GM12878 (cell line): ENCODE measurements at regions not wholly inside any gene's neighbourhood (a gene's known extent, or its start where the extent isn't known, plus 50 kb on each side); places are given as distances from the start of the nearest gene placed in this dataset.

Source experiments
- ATAC-seq: fragments of 200-7000 bp; cut with Tn5 transposase; 3 replicates; pipeline ENCODE4 v1.9.1; 2020; ENCODE audit warnings: mild to moderate bottlenecking, moderate library complexity
- BruUV-seq: library from RNA; stranded (reverse); fragments of 400-500 nt; replicated peaks from 2 replicates; lab custom pipeline; 2021; lab: Mats Ljungman, UMichigan
- CTCF ChIA-PET: fragments of 300-600 bp; sonication (Branson Sonifier 250); formaldehyde crosslinking; extraction: SDS; loops from one replicate; lab custom pipeline; 2021; ENCODE audit warnings: inconsistent platforms; lab: Yijun Ruan, JAX
- POLR2A ChIA-PET: fragments of 350-600 bp; formaldehyde crosslinking; extraction: SDS; loops from one replicate; lab custom pipeline; 2021; ENCODE audit warnings: inconsistent platforms; lab: Charles Lee
- RAD21 ChIA-PET: fragments of 300-600 bp; sonication (Branson Sonifier 250); formaldehyde crosslinking; loops from one replicate; lab custom pipeline; 2023; ENCODE audit warnings: antibody characterized with exemption; ENCODE audit not compliant: unreplicated experiment; lab: Charles Lee
- SMC1A ChIA-PET: fragments of 300-600 bp; sonication (Branson Sonifier 250); formaldehyde crosslinking; loops from one replicate; lab custom pipeline; 2023; ENCODE audit not compliant: unreplicated experiment, uncharacterized antibody; lab: Charles Lee
- DNase-seq: peaks from one replicate; pipeline ENCODE4 v3.0.0-alpha.2; 2011; ENCODE audit warnings: low read depth, low spot score
- FAIRE-seq: peaks from 3 replicates; lab custom pipeline; 2011; peaks lifted over from hg19 to GRCh38; lab: Jason Lieb, UNC
- H2AFZ ChIP-seq: 2 replicates; pipeline ENCODE4 v1.6.0; 2011; ENCODE audit warnings: low read depth, low read length, control low read depth; ENCODE audit not compliant: control insufficient read depth
- H3K27ac ChIP-seq: 2 replicates; pipeline ENCODE4 v1.5.1; 2011; ENCODE audit warnings: control low read depth; ENCODE audit not compliant: control insufficient read depth, insufficient read depth
- H3K27me3 ChIP-seq, 2 experiments: replicated peaks in 1 of 2; 2 replicates each; pipeline versions ENCODE4 v1.6.0 to v1.6.1; 2011; ENCODE audit warnings: low read length in 1 of 2; ENCODE audit not compliant: control insufficient read depth in 2 of 2, insufficient read depth in 2 of 2
- H3K36me3 ChIP-seq, 2 experiments: 2 replicates each; pipeline ENCODE4 v1.5.1; 2011; ENCODE audit warnings: low read length in 1 of 2; ENCODE audit not compliant: control insufficient read depth in 2 of 2, insufficient read depth in 2 of 2
- H3K4me1 ChIP-seq: 2 replicates; pipeline ENCODE4 v1.6.1; 2011; ENCODE audit warnings: mild to moderate bottlenecking, low read length, moderate library complexity, mixed read lengths; ENCODE audit not compliant: control insufficient read depth, insufficient read depth
- H3K4me2 ChIP-seq: 2 replicates; pipeline ENCODE4 v1.6.0; 2011; ENCODE audit warnings: control low read depth; ENCODE audit not compliant: control insufficient read depth, insufficient read depth
- H3K4me3 ChIP-seq: fragments of 200-600 bp; sonication (generic); 2 replicates; pipeline ENCODE4 v1.5.1; 2016
- H3K79me2 ChIP-seq: 2 replicates; pipeline ENCODE4 v1.6.0; 2011; ENCODE audit warnings: low read length; ENCODE audit not compliant: control insufficient read depth, insufficient read depth
- H3K9ac ChIP-seq: 2 replicates; pipeline ENCODE4 v1.8.0; 2011; ENCODE audit warnings: low read length, control low read depth, mixed read lengths; ENCODE audit not compliant: control insufficient read depth, insufficient read depth
- H3K9me3 ChIP-seq: replicated peaks from 3 replicates; pipeline ENCODE4 v1.5.1; 2011; ENCODE audit warnings: mild to moderate bottlenecking, low read length; ENCODE audit not compliant: control insufficient read depth, insufficient read depth
- H4K20me1 ChIP-seq: 2 replicates; pipeline ENCODE4 v1.6.0; 2011; ENCODE audit not compliant: control insufficient read depth, insufficient read depth
- EZH2 ChIP-seq: IDR thresholded peaks from 2 replicates; pipeline ENCODE4 v1.6.1; 2012; ENCODE audit warnings: low read depth, mild to moderate bottlenecking, control low read depth, inconsistent platforms, low read length, borderline replicate concordance; ENCODE audit not compliant: control insufficient read depth
- MAX ChIP-seq: IDR thresholded peaks from 2 replicates; pipeline ENCODE4 v1.6.1; 2012; ENCODE audit warnings: low read depth, low read length, improper control_type of control experiment
- ZBED1 ChIP-seq: IDR thresholded peaks from 2 replicates; pipeline ENCODE4 v1.6.1; 2016; ENCODE audit warnings: borderline replicate concordance
- ZNF384 ChIP-seq: IDR thresholded peaks from 2 replicates; pipeline ENCODE4 v1.6.1; 2012; ENCODE audit warnings: low read depth, mild to moderate bottlenecking, low read length, improper control_type of control experiment, borderline replicate concordance
- WGBS: methylation state at CpG from one replicate; pipeline ENCODE4 v1.1.6; 2016; ENCODE audit warnings: low lambda C conversion rate; ENCODE audit not compliant: insufficient replicate concordance, insufficient coverage; ENCODE audit errors: missing lambda C conversion rate; 5-methylcytosine and 5-hydroxymethylcytosine counted together
- in situ Hi-C: fragments of 300-500 bp; cut with MboI; formaldehyde crosslinking; loops from 9 replicates; pipeline ENCODE4 v1.14.3; 2018; ENCODE audit warnings: mixed read lengths
- intact Hi-C: fragments of 100-400 bp; cut with micrococcal nuclease; formaldehyde crosslinking; loops from one replicate; pipeline ENCODE4 v1.14.2; 2022; ENCODE audit not compliant: unreplicated experiment

- ChIA-PET CTCF (interaction anchor here (0.6 kb wide), 2 partner anchors 9 to 74 kb away, joined by 3 read pairs; no protein-coding TSS in a partner anchor), RAD21 (no interaction called here), POLR2A (no interaction called here), SMC1A (interaction anchor here (0.8 kb wide), 1 partner anchor 22 kb away, joined by 3 read pairs; no protein-coding TSS in a partner anchor)
- Histone ChIP-seq H3K4me2 (no peak overlapping the region), H3K27me3 (no peaks in the 10 kb centered on the region), H3K27ac (no peak overlapping the region), H3K4me3 (no peak overlapping the region), H2AFZ (no peak overlapping the region), H3K9me3 (no peaks in the 10 kb centered on the region; the same call in 2 of the 3 replicates), H3K9ac (no peak overlapping the region), H3K36me3 (no peaks in the 10 kb centered on the region), H3K4me1 (no peaks in the 10 kb centered on the region), H3K79me2 (no peaks in the 10 kb centered on the region), H4K20me1 (no peaks in the 10 kb centered on the region)
- no peak for FAIRE-seq
- ATAC-seq: no peak
- TF ChIP-seq EZH2: no peak
- intact Hi-C loops: no loop called here
- BruUV-seq: no TSS peak
- WGBS: 0% methylated on average over 2 of the region's 2 CpGs
- no peak for DNase-seq
- in situ Hi-C loops: no loop called here
Measured at GRCh38 chr6:85252552-85252951, 197.3 kb upstream of the NT5E start.

- in situ Hi-C loops (no loop called here), intact Hi-C loops (no loop called here)
- Histone ChIP-seq H4K20me1 (no peaks in the 10 kb centered on the region), H3K79me2 (no peaks in the 10 kb centered on the region), H3K9ac (no peak overlapping the region), H3K4me1 (no peaks in the 10 kb centered on the region), H3K9me3 (no peaks in the 10 kb centered on the region; the same call in 2 of the 3 replicates), H3K4me3 (no peak overlapping the region), H3K27me3 (no peaks in the 10 kb centered on the region), H2AFZ (no peak overlapping the region), H3K27ac (no peak overlapping the region), H3K4me2 (no peak overlapping the region), H3K36me3 (no peaks in the 10 kb centered on the region)
- TF ChIP-seq MAX (no peak), ZBED1 (no peak), ZNF384 (no peak)
- CTCF ChIA-PET: no interaction called here
- 0% methylated on average over 2 of the region's 2 CpGs for WGBS
- BruUV-seq: no TSS peak
- ATAC-seq: no peak
- no peak for FAIRE-seq
- SMC1A ChIA-PET: interaction anchor here (0.8 kb wide), 1 partner anchor 22 kb away, joined by 3 read pairs; no protein-coding TSS in a partner anchor
- no peak for DNase-seq
- POLR2A ChIA-PET: no interaction called here
- RAD21 ChIA-PET: no interaction called here
Measured at GRCh38 chr6:85252085-85252484, 197.8 kb upstream of the NT5E start.
